ENCODE measurements at regions not wholly inside any gene's neighbourhood (a gene's known extent, or its start where the extent isn't known, plus 50 kb on each side); places are given as distances from the start of the nearest gene placed in this dataset.

- DNase-seq = no peak
Measured at GRCh38 chr2:106631281-106631680, 144.1 kb downstream of the CD8B2 start.

DNA sequence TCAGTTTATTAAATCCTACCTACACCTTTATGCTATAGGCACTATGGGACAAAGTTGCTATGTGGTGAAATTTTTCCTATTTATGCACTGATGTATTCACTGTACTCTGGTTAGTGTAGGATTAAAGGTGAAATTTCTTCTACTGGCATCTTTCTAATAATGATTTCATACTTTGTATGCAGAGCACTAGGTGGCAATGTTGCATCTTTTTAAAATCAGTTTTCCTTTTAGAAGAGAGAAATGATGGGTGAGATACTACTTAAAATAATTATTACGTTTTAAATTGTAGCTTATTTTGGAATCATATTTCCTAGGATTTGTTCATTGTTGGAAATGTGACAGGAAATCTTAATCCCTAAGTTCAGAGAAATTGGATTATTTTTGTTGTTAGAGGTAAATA lies 150.9 kb downstream of the CD8B2 start:
- peak in 1 of 3 donors; percentile 2 for DNase-seq

DNA sequence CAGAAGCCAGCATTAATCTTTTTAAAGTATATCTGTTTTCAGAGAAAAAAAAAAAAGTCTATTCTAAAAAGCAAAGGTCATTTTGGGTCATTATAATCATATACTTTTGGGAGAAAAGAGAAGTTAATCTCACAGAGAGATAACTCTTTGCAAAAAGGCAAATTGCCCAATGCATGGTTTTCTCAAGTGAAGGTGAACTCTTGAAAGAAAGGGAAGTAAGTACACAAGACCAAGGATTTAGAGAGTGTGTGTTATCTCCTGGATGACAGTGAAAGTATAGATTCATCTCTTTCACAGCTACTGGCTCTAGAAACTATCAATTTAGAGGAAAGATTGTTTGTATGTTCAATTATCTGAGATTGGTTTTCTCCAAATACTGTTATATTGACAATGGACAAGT lies 151.4 kb downstream of the CD8B2 start:
- DNase-seq = no peak

GRCh38 chr2:106642679-106643078 lies 155.5 kb downstream of the CD8B2 start:
- DNase-seq = no peak

DNA sequence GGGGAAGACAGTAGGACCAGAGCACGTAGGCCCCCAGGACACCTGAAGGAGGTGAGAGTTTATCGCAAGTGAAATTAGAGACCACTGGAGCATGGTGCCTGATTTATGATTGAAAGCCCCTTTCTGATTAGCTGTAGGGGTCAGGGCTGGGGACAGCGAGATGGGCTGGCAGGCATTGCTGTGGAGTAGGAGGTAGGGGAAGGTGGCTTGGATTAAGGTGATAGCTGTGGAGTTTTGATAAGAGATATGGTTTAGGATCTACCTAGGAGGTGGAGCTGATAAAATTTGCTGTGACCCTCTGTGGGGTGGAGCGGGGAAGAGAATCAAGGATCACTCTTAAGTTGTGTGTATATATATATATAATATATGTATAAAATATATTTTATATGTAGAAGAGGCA lies 157.5 kb downstream of the CD8B2 start:
- no peak for DNase-seq

DNA sequence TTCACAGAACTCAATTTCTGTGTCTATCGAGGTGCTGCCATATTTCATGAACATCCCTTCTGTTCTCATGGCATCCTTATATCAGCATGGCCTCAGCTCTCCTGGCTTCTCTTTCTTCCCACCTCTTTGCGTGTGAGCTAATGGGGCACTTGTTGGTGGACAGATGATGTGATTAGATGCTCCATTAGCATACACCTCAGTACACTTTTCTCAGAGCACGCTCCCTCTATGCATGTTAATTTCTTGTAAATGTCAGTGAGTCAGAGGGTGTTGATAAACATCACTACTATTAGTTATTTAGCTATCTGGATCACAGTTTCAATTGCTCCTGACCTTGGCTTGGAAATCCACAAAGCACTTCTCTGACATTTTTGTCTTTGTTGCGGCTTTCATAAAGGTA lies 159.4 kb downstream of the CD8B2 start:
- DNase-seq = no peak

- DNase-seq = no peak
Measured at GRCh38 chr2:106649306-106649705, 162.1 kb downstream of the CD8B2 start.

- DNase-seq = no peak
Measured at GRCh38 chr2:106653465-106653864, 166.3 kb downstream of the CD8B2 start.

- no peak for DNase-seq
Measured at GRCh38 chr2:106658616-106659015, 171.5 kb downstream of the CD8B2 start.

- DNase-seq = peak; percentile 15 to 38 (median 29)
Measured at GRCh38 chr2:106664669-106665068, 177.5 kb downstream of the CD8B2 start.

DNA sequence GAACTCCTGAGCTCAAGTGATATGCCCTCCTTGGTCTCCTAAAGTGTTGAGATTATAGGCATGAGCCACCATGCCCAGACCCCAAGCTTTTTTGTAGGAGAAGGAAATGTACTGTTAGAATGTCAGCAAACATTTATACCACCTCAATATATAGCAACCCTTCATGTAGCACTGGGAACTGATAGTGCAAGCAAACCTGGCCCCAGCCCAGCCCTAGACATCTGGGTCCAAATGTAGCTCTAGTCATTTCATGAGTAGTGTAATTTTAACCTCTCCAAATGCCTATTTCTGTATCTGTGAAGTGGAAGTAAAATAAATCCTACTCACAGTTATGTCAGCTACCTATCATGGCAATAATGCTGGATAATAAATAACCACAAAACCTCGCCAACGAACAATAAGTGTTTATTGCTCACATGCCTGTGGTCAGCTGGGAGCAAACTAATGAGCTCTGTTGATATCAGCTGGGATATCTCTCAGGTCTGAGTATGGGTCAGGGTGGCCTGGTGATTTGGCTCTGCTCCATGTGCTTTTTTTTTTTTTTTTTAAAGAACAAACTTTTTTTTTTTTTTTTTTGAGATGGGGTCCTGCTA lies 180.4 kb downstream of the CD8B2 start:
- DNase-seq = no peak

- no peak for DNase-seq
Measured at GRCh38 chr2:106685180-106685897, 198.2 kb downstream of the CD8B2 start.

GRCh38 chr2:106686814-106687213 lies 199.2 kb downstream of the ST6GAL2 start:
- no peak for DNase-seq

- no peak for DNase-seq
Measured at GRCh38 chr2:106694964-106695470, 190.9 kb downstream of the ST6GAL2 start.

DNA sequence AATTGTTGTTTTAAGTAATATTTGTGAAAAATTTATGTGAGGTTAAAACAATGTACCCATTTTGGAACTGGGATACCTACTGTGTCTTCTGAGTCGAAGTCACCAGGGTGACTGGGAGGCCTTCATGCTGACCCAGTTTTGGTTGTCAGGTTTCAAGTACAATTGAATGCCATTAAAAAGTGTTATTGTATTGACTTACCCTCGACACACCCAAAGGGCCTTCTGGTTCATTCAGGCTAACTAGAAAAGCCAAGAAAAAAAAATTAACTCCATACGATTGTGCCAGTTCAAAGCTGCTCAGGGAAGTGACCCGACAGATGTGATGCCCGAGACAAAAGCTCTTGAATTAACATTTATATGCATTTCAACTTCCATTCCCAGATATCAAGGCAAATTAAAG lies 190.0 kb downstream of the ST6GAL2 start:
- DNase-seq = no peak

DNA sequence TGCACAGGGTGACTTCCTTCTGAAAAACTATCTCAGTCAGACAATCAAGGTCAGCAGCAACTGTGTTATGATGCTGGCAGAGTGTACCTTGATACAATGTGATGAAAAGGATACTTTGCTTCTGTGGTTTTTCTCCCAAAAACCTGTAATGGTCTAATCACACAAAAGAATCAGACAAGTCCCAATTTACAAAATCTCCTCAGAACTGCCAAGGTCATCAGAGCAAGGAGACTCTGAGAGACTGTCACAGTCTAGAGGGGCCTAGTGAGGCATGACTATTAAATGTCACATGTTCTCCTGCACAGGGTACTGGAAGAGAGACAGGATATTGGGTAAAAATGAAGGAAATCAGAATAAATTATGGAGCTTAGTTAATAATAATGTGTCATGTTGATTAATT lies 185.4 kb downstream of the ST6GAL2 start:
- DNase-seq = no peak

DNA sequence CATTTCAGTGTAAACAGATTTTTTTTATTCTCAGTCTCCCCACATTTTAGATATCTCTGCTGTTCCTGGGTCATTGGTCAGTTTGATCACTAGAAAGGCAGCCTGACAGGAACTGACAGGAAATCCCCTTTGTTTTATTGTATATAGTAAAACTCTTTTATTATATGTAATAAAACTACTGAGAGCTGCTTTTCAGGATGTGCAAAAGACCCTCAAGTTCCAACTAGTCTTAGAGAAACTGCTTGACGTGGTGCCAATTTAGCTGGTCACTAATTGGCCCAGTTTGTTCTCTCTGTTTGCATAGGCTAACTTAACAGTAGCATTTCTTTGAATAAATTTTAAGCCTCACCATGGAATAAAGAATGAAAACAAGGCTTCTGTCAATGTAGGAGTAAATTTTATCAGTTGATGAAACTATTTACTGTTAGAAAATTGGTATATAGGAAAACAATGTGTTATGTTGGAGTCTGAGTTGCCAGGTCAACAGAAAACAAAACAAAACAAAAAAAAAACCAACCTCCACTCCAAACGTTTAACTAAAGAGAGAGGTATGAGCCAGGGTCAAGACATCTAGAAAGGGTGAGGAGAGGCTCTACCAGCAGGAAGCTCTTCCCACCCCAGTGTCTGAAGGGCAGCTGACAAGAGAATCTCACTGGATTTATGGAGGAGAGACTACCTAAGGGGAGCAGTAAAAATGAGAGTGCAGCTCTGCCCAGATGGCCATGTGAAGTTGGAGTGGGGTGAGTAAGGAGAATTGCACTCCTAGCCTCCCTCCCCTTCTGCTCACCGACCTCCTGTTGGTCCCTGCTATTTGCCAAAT lies 184.6 kb downstream of the ST6GAL2 start:
- no peak for DNase-seq

- DNase-seq = no peak
Measured at GRCh38 chr2:106703161-106703560, 182.8 kb downstream of the ST6GAL2 start.

GRCh38 chr2:106704798-106705197 lies 181.2 kb downstream of the ST6GAL2 start:
- DNase-seq = no peak

DNA sequence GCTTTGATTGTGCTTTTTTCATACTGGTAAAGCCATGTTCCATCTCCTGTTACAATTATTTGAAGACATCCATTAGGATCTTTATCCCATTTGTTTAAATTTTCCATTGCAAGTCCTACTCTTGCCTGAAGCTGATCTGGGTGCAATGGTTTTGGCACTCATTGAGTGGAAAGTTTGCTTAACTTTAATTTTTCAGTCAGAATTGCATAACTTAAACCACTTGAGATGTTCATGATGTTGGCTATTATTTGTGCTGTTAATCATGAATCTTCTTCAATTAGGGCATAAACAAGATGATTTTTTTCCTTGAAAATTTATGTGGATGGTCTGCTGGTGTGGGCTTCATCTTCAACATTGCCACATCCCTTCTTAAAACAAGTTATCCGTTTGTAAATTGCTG lies 180.1 kb downstream of the ST6GAL2 start:
- no peak for DNase-seq

GRCh38 chr2:106706283-106706682 lies 179.7 kb downstream of the ST6GAL2 start:
- DNase-seq = no peak

- no peak for DNase-seq
Measured at GRCh38 chr2:106708209-106708608, 177.8 kb downstream of the ST6GAL2 start.

- no peak for DNase-seq
Measured at GRCh38 chr2:106709229-106709628, 176.7 kb downstream of the ST6GAL2 start.

DNA sequence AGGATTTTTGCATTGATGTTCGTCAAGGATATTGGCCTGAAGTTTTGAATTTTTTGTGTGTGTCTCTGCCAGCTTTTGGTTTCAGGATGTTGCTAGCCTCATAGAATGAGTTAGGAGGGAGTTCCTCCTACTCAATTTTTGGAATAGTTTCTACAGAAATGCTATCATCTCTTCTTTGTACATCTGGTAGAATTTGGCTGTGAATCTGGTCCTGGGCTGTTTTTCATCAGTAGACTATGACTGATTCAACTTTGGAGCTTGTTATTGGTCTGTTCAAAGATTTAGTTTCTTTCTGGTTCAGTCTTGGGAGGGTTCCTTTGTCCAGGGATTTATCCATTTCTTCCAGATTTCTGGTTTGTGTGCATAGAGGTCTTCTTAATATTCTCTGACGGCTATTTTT lies 166.7 kb downstream of the ST6GAL2 start:
- DNase-seq = no peak

Measured in suppressor macrophage treated with lipopolysaccharide for 1 hour (primary cell).